Sigmoid colon (tissue), 4 donors: ENCODE measurements at regions not wholly inside any gene's neighbourhood (a gene's known extent, or its start where the extent isn't known, plus 50 kb on each side); places are given as distances from the start of the nearest gene placed in this dataset.

Source experiments
- CTCF ChIP-seq, 4 experiments: fragments of 450-650 bp in 3 of 4; fragments of 200-600 bp in 1 of 4; IDR thresholded peaks; one replicate each; pipeline ENCODE4 v1.5.1; 2016 to 2019; ENCODE audit warnings: antibody characterized with exemption in 4 of 4, mild to moderate bottlenecking in 3 of 4, moderate library complexity in 2 of 4
- EP300 ChIP-seq, 4 donors: sonication (generic); formaldehyde crosslinking; IDR thresholded peaks; one replicate each; pipeline ENCODE4 v1.6.1; 2017; ENCODE audit warnings: antibody characterized with exemption in 4 of 4
- POLR2AphosphoS5 ChIP-seq, 4 donors: sonication (generic); formaldehyde crosslinking; IDR thresholded peaks; one replicate each; pipeline ENCODE4 v1.6.1; 2017; ENCODE audit warnings: antibody characterized with exemption in 4 of 4

GRCh38 chr3:187841560-187841959 lies 96.3 kb upstream of the BCL6 start:
- TF ChIP-seq CTCF (IDR thresholded peaks at IDR 0.05) (no peak), POLR2AphosphoS5 (IDR thresholded peaks at IDR 0.05) (no peak), EP300 (IDR thresholded peaks at IDR 0.05) (no peak)
